Lower lobe of right lung (tissue), 2 donors: ENCODE measurements at regions not wholly inside any gene's neighbourhood (a gene's known extent, or its start where the extent isn't known, plus 50 kb on each side); places are given as distances from the start of the nearest gene placed in this dataset.

ENCODE experiments used
- ATAC-seq, 2 donors: fragments of 200-7000 bp; cut with Tn5 transposase; one replicate each; pipeline ENCODE4 v1.9.1; 2020 to 2022; ENCODE audit warnings: mild to moderate bottlenecking in 2 of 2, moderate library complexity in 2 of 2
- DNase-seq: peaks from one replicate; pipeline ENCODE4 v3.0.0-alpha.2; 2020
- H3K27ac ChIP-seq: fragments of 200-600 bp; one replicate; pipeline ENCODE4 v1.8.0; 2022
- H3K27me3 ChIP-seq: fragments of 200-600 bp; one replicate; pipeline ENCODE4 v1.8.0; 2022; ENCODE audit warnings: low read depth
- H3K36me3 ChIP-seq: fragments of 200-600 bp; one replicate; pipeline ENCODE4 v1.8.0; 2022; ENCODE audit warnings: mild to moderate bottlenecking
- H3K4me1 ChIP-seq: fragments of 200-600 bp; one replicate; pipeline ENCODE4 v1.8.0; 2022
- H3K4me3 ChIP-seq: fragments of 200-600 bp; one replicate; pipeline ENCODE4 v1.8.0; 2022; ENCODE audit warnings: mild to moderate bottlenecking
- H3K9me3 ChIP-seq: fragments of 200-600 bp; one replicate; pipeline ENCODE4 v1.8.0; 2022
- CTCF ChIP-seq: fragments of 200-600 bp; IDR thresholded peaks from one replicate; pipeline ENCODE4 v1.8.0; 2022; ENCODE audit warnings: antibody characterized with exemption, mild to moderate bottlenecking
- intact Hi-C: fragments of 100-400 bp; cut with DNase I; formaldehyde crosslinking; loops from one replicate; pipeline ENCODE4 v1.11.0; 2022
- donor health status: DM: no; HTN: yes; CAD: no; lungs with severe emphysema.

- Histone ChIP-seq H3K27ac (no peak overlapping the region), H3K27me3 (peaks cover 10% of the 10 kb centered on the region), H3K9me3 (no peaks in the 10 kb centered on the region), H3K4me3 (no peak overlapping the region), H3K36me3 (no peaks in the 10 kb centered on the region), H3K4me1 (peaks cover 2% of the 10 kb centered on the region)
- ATAC-seq (no peak), DNase-seq (peak; percentile 17)
- intact Hi-C loops = no loop called here
- no peak for TF ChIP-seq CTCF
Observed at GRCh38 chr11:69931060-69931910, 112.1 kb upstream of the FGF3 start.

DNA sequence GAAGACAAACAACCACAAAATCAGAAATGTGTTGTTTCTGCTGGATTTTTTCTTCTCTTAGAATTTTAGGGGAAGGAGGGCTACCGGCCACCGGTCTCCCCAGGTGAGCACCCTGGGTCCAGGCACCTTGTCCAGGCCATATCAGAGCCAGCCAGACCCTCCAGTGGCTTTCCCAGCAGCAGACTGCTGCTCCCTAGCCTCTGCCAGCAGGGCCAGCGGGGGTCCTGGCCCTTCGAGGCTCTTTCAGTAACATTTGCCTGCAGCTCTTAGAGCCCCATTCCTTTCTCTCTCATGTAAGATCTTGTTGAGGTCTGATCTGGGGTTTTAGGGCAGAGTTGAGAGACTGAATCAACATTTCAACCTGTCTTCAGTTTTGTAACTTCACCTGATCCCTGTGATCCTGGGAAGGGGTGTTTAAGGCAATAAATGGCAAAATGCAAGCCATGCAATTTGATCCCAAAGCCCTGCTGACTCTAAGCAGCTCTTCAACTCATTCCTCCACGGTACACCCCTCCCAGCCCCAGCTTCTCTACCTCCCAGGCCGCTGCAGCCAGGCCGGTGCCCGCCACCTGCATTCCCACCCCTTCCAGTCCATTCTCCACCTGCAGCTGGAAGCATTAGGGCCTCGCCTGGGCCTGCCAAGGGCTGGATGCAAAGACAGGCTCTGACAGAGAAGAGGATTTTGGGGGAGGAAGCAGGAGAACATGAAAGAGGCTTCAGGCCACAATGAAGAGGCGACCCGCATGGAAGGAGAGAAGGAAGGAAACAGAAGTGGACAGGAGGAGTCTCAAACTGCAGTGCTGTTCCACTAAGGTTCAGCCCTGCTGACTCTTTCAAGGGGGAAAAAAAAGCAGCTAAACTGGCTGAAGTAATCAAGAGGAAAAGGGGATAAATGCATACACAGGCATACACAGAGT is 113.0 kb upstream of the FGF3 start:
- Histone ChIP-seq H3K36me3 (no peaks in the 10 kb centered on the region), H3K27me3 (peaks cover 10% of the 10 kb centered on the region), H3K9me3 (no peaks in the 10 kb centered on the region), H3K27ac (no peak overlapping the region), H3K4me1 (no peaks in the 10 kb centered on the region), H3K4me3 (no peak overlapping the region)
- peak; percentile 19 for DNase-seq
- TF ChIP-seq CTCF = no peak
- intact Hi-C loops = no loop called here
- ATAC-seq = no peak

DNA sequence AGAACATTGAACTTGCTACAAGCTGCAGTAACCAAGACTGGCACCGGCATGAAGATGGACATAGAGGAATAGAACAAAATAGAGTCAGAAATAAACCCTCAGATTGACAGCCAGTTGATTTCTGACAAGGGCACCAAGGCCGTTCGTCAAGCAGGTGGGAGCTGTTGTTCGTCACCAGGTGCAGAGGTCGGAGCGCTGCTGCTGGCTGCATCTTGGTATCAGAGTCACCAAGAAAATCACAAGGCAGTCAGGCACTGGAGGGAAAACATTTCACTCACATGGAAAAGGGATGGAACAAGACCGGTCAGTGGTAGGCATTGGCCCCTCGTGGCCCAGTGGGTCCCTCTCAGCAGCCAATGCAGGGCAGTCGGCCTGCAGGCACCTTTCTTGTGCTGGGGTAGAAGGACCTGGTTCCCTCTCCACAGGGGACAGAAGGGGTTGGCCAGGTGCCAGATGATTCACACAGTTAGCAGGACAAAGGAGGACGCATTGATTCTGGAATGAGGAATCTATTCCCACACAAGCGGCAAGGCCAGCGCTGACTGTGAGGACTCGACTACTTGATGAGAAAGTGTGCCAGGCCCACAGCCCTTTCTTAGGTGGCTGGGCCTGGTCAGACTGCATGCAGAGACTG is 115.8 kb upstream of the FGF3 start:
- Histone ChIP-seq H3K9me3 (no peaks in the 10 kb centered on the region), H3K4me3 (no peak overlapping the region)
- no peak for DNase-seq

DNA sequence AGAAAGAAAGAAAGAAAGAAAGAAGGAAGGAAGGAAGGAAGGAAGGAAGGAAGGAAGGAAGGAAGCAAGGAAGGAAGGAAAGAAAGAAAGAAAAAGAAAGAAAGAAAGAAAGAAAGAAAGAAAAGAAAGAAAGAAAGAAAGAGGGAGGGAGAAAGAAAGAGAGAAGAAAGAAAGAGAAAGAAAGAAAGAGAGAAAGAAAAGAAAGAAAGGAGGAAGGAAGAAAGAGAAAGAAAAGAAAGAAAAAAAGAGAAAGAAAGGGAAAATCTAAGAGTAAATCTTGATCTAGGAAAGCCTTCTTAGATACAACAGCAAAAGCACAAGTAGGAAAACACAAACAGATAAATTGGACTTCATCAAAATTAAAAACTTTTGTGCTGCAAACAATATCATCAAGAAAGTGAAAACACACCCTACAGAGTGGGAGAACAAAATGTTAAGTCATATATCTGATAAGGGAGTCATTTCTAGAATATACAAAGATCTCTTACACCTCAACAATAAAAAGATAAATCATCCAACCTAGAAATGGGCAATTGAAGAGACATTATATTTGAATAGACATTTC is 116.8 kb upstream of the FGF3 start:
- Histone ChIP-seq H3K9me3 (no peaks in the 10 kb centered on the region), H3K4me1 (peaks cover 10% of the 10 kb centered on the region), H3K4me3 (no peak overlapping the region), H3K27me3 (peaks cover 3% of the 10 kb centered on the region), H3K36me3 (no peaks in the 10 kb centered on the region), H3K27ac (no peak overlapping the region)
- no peak for DNase-seq
- ATAC-seq = no peak
- intact Hi-C loops = no loop called here
- no peak for TF ChIP-seq CTCF

More for the DNA sequence above, 115.8 kb upstream of the FGF3 start:
- intact Hi-C loops = no loop called here
- no peak for ATAC-seq
- no peak for TF ChIP-seq CTCF
- Histone ChIP-seq H3K36me3 (no peaks in the 10 kb centered on the region), H3K27ac (no peak overlapping the region), H3K4me1 (peaks cover 7% of the 10 kb centered on the region), H3K27me3 (peaks cover 6% of the 10 kb centered on the region)

DNA sequence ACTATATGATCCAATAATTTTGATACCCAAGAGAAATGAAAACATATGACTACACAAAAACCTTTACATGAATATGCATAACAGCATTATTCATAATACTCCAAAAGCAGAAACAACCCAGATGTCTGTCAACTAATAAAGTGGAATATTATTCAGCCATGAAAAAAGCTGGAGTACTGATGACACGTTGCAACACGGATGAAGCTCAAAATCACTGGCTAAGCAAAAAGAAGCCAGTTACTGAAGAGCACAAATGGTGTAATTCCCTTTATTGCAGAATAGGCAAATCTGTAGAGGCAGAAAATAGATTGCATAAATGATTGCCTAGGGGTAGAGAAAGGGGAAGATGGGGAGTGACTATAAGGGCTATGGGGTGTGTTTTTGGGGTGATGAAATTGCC is 117.6 kb upstream of the FGF3 start:
- intact Hi-C loops = no loop called here
- no peak overlapping the region for H3K4me3 ChIP-seq
- H3K9me3 ChIP-seq = no peaks in the 10 kb centered on the region
- no peaks in the 10 kb centered on the region for H3K27me3 ChIP-seq
- no peaks in the 10 kb centered on the region for H3K36me3 ChIP-seq
- ATAC-seq (no peak), DNase-seq (no peak)
- no peak for TF ChIP-seq CTCF
- no peak overlapping the region for H3K27ac ChIP-seq
- H3K4me1 ChIP-seq = peaks cover 10% of the 10 kb centered on the region
